HG03460 (cell line): ENCODE measurements at regions not wholly inside any gene's neighbourhood (a gene's known extent, or its start where the extent isn't known, plus 50 kb on each side); places are given as distances from the start of the nearest gene placed in this dataset.
"Not testable (repeated sequence)": the region's sequence is repeated elsewhere in the genome, so short reads cannot be mapped to it uniquely, and the experiment has no call there.

Experiments
- ATAC-seq: cut with Tn5 transposase; IDR thresholded peaks from one replicate; pipeline ENCODE4 v1.9.1; 2021; ENCODE audit not compliant: unreplicated experiment

DNA sequence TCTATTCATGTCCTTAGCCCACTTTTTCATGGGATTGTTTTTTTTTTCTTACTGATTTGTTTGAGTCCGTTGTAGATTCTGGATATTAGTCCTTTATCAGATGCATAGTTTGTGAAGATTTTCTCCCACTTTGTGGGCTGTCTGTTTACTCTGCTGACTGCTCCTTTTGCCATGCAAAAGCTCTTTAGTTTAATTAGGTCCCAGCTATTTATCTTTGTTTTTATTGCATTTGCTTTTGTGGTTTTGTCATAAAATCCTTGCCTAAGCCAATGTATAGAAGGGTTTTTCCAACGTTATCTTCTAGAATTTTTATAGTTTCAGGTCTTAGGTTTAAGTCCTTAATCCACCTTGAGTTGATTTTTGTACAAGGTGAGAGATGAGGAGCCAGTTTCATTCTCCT, 358.9 kb downstream of the ADAMTS20 start:
- ATAC-seq, result not testable (repeated sequence)

DNA sequence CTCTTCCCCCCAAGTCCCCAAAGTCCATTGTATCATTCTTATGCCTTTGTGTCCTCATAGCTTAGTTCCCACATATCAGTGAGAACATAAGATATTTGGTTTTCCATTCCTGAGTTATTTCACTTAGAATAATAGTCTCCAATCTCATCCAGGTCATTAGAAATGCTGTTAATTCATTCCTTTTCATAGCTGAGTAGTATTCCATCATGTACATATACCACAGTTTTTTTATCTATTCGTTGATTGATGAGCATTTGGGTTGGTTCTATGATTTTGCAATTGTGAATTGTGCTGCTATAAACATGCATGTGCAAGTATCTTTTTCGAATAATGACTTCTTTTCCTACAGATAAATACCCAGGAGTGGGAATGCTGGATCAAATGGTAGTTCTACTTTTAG, 359.6 kb downstream of the ADAMTS20 start:
- not testable (repeated sequence) for ATAC-seq

DNA sequence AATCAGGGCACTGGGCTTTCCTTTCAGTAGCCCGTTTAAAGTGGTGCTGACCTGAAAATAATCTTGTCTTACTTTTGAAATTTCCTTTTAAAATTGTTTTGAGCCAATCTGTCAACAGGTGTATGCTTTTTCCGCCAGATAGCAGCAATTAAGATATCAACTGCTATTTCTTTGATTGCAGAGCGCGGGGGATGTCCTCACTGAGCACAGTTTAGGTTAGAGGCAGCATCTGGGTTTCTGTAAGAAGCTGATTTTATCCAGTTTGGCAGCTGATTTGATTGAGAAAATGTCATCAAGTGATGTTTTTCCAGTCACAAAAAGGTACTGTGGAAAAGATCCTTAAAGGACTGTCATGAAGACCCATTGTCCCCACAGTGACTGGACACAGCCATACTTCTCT, 371.8 kb downstream of the ADAMTS20 start:
- no peak for ATAC-seq

DNA sequence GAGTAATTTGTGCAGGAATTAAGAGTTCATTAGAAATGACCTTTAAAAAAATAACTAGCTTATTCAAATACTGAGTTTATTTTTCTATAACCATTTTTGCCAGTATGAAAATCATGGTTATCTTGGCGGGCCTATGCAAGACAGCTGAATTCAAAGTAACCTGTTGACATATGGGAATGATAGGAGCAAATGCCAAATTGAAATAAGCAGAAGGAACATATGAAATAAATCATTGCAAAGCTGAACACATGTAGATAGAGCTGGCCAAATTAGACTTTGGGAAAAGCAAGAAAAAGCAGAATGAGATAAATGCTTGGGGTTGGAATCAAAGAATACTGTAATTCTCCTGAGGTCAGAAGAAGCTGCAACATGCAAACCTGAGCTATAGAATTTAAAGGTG, 372.5 kb downstream of the ADAMTS20 start:
- no peak for ATAC-seq

DNA sequence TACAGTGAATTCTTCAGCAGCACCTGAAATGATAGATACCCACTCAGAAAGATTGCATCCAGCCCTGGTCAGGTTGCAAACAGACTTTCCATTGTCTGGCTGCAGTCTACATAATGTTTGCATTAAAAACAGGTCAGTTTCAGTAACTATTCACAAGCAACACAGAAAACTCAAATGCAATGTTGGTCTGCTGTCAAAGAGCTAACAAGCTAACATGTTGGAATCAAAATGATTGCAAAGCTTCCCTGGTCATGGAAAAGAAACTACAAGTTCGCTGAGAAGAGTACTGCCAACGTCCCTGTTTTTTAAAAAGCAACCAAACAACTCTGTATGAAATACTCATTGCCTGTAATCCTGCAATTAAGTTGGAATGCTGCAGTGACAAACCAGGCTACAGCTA, 374.7 kb downstream of the ADAMTS20 start:
- ATAC-seq, result no peak

DNA sequence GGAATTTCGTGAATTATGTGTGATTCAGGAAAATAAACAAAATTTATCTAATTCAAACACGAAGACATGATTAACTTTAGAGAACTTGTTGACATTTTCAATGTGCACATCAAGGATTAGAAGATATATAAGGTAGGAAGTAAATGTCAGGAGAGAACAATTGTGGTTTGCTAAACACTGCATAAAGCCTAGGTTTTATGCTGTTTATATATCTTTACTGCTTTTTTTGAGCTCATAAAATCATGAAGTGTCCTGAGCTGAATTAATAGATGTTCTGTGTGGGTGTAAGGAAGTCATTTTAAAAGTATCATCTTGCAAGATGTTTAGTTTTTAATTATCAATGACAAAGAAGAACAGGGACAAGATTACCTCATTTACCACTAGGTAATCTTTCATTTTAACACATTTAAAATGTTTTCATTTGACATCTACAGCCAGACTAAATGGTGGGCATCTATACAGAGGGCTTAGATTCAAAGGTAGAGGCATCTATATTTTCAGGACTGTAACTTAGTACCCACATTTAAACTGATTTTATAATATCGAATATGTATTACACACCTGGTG, 382.8 kb downstream of the ADAMTS20 start:
- no peak for ATAC-seq

DNA sequence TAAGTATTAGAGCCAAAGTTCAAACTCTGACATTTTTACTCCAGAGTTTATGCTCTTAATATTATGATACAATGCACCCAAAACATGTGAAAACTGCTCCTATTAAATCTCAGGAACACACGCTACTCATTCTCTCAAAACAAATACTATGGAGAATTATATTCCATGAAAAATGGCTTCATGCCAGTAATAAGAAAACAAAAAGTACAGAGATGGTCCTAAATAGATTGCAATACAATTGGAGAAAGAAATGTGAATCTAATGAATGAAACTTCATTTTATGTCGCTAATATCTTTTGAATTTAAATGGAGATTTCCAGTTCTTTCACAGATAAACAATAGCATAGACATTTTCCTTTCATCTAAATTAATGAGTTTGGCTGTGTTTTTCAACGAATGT, 384.3 kb downstream of the ADAMTS20 start:
- ATAC-seq, result no peak

DNA sequence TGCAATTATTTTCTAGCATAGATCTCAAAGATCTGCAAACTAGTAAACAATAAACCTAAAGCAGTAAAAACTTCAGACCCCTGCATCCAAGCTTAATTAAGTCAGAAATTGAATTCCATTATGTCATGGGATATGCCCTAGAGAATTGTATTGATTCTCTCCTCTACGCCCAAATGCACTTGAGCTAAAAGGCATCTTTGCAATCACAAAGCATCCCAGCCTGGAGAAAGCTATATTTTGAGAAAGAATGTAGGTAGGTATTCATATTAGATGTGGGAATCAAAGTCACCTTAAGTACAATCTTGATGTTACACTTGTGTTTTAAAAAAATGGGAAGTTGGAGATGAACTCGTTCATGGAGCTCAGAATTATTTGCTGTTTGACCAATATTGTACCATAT, 386.7 kb downstream of the ADAMTS20 start:
- ATAC-seq, result no peak

DNA sequence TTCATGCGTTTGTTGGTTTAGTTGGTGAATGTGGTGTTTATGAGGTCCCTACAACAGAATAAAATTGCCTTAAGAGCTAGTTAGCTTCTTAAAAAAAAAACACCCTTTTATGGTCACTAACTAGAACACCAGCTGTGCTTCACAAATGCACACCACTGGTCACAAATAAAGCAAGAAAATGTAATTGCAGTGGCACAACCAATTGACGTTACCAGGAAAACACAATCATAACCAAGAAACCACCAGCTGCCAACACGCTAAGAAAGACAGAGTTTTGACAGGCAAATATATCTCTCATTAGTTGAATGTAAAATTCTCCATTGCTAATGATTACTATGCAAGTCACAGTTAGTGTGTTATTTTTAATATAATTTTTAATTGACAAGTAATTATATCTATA, 389.9 kb downstream of the ADAMTS20 start:
- ATAC-seq, result no peak

DNA sequence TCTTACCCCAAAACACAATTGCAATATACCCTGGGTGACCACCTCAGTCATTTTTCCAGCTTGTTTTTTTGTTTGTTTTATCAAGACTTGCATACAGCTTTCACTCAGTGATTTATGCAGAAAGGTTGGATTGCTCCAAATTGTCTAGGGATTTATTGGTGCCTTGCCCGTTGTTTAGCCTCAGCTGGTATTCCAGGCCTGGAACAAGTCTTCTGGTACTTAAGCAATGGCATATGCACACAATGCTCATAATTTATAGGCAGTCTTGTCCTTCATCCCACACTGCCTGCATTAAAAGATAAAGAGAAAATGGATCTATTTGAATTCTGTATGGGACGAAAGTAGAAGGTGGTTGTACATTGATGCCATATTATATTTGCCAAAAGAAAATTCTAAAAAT, 392.5 kb downstream of the ADAMTS20 start:
- ATAC-seq, result no peak

DNA sequence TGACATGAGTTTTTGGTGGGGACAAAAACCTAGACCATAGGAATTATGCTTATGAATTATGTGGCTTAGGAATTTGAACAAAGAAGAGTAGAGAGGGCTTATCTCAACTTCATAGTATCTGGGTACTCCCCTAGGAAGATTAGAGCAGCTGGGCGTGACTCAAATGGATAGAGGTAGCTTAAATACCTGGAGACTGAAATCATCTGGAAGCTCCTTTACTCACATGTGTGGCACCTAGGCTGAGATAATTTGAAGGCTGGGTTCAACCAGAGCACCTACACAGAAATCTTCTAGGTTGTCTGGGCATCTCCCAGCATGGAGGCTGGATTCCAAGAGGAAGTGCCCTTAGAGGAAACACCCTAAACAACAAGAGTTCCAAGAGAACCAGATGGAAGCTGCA, 393.9 kb downstream of the ADAMTS20 start:
- no peak for ATAC-seq

DNA sequence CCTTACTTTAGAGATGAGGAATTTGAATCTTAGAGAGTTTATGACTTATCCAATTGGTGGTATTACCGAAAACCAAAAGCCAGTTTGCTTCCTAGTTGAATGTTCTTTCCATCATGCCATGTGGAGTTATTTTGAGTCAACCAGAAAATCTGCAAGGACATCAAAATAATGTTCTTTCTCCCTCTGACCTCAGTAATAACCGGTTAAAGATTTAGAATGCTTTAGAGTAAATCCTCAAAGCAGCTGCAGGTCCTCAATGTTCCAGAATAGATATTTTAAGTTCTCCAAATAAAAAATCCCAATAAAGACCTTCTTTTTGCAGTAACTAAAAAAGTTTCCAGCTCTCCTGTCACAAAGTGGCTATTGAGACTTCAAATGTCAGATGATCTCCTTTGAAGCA, 396.6 kb downstream of the ADAMTS20 start:
- ATAC-seq, result no peak

DNA sequence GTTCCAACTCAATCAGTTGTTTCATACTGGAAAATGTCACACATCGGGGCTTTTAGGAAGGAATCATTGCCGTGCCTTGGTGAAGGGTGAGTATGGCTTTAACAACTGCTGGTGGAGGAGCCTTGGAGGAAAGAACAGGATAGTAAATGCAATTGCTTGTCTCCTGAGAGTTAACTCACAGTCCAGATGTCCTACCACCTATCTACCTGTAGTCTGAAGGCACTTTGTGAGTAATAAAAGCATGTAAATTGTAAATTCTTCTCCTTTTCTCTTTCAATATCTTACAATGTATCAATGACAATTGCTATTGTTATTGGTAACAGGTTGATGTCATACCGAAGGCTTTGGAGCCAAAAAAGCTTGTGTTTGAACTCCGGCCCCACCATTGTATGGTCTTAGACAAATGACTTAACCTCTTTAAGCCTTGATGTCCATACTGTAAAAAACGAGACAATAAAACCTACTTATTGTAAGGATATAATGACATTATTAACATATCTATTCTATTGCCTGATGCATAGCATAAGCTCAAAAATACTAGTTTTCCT, 397.4 kb downstream of the ADAMTS20 start:
- ATAC-seq, result no peak

DNA sequence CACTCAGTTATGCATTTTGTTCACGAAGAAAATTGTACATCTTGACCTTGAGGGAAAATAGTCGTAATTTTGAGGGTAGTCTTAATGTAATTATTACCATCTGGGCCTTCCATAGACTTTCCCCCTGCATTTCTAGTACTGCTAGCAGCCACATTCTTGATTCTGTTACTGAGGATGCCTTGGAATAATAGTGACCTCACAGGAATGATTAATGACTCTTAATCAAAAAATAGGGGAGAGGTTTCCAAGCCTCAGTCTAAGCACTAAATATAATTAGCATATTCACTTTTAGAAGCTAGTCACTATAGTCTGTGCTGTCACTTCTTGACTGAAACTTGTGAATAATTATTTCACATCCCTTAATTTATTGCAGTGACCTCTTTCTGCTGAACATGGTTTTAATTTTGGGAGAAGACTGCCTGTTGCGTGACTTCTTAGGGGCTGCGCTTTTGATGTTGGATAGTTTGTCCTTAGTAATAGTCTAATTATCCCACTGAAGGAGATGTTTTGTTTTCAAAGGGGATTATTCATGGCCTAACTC, 400.5 kb downstream of the ADAMTS20 start:
- ATAC-seq, result no peak

DNA sequence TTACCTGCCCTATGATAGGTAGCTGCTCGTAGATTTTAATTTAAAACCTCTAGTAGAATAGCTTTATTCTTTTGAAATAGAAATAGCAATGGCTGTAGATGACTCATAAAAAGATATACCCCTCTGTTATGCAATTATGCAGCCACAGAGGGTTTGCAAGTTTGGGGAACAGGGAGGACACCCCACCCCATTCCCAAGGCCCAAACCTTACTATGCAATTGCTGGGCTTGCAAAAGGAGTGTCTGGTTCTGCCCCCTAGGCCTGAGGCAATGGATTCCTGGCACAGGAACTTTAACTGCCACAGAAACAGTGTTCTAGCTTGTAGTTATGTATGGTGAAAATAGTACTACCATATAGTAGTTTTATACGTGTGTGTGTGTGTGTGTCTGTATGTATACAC, 403.3 kb downstream of the ADAMTS20 start:
- ATAC-seq, result no peak

DNA sequence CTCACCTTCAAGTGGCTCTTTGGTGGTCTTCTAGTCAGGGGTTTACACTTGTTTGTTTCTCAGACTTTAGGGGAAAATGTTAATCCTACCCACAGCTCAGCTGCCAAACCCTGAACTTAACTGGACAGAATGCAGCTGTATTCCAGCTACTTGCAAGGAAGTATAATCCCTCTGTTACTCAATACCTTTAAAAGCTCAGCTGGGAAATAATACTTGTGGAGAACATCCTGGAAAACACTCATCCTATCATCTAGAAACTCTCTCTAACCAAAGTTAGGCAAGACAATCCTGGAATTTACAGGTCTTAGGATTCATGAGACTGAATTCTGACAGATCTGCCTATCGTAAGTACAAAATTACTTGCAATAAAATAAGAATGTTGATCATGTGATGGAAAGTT, 404.1 kb downstream of the ADAMTS20 start:
- no peak for ATAC-seq

DNA sequence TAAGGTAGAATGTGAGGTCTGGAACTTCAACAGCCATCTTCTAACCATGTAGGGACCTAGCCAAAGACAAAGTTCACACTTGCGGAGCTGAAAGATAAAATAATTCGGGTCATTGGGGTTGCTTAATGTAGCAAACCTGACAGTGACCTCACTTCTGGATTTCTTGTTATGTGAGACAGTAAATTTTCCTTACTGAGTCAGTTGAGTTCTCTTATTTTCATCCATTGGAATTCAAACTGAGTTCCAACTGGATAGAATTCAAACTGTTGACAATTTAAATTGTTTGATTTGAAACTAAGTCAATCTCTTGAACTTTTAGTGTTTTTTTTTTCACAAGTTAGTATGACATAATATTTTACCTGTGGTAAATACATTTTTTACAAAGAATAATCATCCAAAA, 406.5 kb downstream of the ADAMTS20 start:
- no peak for ATAC-seq

DNA sequence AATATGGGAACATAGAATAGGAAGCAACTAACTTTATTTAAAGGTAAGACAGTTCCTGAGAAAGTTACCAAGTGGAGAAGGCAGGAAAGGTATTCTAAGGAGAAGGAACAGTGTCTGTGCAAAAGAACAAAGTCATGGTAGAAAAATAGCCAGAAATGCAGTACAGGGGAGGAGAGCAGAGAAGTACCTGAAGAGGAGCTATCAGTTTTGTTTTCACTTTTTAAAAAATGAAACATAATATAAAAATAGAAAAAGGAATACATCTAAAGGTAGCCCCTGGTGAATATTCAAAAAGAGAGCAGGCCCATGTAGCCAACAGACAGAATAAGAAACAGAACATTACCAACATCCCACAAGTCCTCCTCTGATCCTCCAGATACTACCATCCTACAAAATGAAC, 408.7 kb downstream of the ADAMTS20 start:
- ATAC-seq, result no peak

DNA sequence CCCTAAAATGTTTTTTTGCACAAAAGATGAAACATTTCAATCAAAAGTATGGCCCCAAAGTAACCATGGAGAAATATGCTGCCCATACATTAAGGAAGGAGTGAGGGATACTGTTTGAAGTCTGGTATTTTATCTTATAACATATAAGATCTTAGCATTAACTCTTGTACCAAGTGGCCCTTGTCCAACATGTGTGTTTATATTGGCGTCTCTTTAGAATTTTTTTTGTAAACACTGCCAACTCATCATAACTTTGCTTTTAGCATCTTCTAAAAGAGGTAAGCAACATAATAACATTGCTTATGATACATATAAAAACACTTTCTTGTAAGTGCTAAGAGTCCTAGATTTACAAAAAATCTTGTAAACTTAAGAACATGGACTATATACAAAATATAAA, 419.7 kb downstream of the ADAMTS20 start:
- ATAC-seq, result no peak

DNA sequence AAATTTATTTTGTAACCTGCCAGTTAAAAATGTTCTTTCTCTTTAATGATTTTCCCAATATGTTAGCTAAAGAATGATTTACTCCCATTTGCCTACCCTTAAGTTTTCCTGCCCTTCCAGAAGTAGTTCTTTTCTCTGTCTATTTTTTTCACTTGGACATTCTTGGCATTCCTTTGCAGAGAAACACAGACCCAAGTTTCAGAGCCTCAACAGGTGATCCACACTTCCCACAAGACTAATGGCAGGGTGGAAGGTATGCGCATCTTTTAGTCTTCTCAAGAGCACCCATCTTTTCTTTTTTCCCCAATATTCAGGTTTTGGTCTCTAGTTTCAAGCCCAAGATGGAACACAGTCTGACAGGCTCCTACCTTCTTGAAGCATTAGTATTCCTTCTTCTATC, 420.7 kb downstream of the ADAMTS20 start:
- ATAC-seq, result no peak

DNA sequence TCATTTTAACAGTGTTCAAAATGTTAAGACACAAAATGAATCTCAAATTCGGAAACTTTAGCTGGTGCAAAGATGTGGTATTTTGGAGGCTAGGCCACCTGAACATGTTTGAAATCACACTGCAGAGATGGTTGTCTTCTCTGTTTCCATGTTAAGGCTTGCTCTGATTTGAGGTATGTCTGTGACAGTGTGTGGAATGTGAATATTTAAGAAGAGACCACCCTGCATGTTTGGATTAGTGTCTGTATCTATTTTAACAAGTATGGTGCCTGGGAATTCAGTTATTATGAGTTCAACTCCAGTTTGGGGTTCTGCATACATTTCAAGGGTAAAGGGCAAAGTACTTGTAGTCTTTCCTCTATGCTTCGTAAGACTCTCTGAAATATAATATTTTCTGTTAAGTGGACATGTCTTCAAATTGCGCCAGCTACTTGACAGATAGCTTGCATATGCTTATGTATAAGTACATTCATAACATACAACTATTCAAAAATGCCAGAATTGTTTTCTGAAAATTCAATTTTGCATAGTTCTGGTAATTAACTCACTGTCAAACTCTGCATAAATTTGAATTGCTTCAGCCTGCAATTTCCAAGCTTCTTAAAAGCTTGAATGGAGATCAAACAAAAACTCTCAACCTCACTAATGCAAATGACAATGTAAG, 424.0 kb downstream of the ADAMTS20 start:
- no peak for ATAC-seq

DNA sequence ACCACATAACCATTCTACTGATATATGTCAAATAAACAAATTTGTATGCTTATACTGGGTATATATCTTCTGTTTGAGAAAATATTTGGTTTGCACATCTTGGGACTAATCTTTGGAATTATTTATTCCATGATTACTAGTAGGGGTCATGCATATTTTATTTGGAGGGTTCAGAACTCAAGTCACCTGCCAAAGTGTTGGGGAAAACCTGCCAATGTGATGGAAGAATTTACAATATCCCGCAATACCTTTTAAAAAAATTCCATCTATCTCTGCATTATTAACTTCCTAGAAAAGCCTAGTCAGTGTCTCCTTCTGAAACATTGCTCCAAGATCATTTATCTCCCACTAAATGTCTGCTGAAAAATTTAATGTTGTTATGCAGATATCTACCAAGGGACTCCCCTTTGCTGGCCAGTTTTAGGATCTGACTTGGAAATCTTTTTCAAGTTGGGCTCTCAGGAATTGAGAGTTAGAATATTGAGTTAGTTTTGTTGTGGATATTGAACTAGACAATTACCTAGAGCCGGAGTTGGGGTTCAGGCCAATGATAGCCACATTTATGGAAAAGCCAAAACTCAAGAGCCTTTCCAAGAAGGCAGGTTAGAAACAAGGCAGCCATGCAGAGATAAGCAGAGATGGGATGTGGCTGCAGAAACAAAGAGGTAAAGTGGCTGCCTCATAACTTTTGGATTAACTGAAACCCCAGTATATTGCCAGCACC, 425.2 kb downstream of the ADAMTS20 start:
- ATAC-seq, result no peak
